ENCODE measurements at regions not wholly inside any gene's neighbourhood (a gene's known extent, or its start where the extent isn't known, plus 50 kb on each side); places are given as distances from the start of the nearest gene placed in this dataset.

DNA sequence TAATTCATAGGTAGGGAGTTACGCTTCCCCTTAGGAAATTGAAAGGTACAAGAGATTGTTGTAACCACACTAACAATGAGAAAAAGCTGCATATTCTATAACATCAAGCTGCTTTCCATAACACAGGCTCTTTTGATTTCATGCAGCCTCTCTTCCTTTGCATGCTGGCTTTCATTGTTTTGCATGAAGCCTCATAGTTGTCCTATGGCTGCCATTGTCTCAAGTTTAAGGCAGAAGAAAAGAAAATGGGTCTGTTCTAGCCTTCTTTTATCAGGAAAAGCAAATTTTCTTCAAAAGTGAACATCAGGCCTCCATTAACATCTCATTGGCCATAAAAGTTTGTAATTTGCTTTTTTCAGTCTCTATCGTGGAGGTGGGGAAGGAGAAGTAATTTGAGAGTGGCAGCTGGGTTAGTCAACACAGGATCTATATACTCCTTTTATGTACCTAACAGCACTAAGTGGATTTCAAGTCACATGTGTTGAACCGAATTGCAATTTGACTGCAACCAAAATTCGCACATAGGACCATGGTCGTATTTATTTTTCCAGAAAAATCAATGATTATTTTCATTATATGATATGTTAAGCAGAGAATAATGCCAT, 248.5 kb upstream of the RND3 start (continued):
- TF ChIP-seq, protein P1, sequence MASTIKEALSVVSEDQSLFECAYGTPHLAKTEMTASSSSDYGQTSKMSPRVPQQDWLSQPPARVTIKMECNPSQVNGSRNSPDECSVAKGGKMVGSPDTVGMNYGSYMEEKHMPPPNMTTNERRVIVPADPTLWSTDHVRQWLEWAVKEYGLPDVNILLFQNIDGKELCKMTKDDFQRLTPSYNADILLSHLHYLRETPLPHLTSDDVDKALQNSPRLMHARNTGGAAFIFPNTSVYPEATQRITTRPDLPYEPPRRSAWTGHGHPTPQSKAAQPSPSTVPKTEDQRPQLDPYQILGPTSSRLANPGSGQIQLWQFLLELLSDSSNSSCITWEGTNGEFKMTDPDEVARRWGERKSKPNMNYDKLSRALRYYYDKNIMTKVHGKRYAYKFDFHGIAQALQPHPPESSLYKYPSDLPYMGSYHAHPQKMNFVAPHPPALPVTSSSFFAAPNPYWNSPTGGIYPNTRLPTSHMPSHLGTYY (CRISPR knock-in tag; IDR thresholded peaks at IDR 0.05), result no peak
- TF ChIP-seq JUN (CRISPR knock-in tag; IDR thresholded peaks at IDR 0.05) (no peak), ELF4 (CRISPR knock-in tag; IDR thresholded peaks at IDR 0.05; ENCODE audit: low read depth) (no peak), KAT7 (CRISPR knock-in tag; IDR thresholded peaks at IDR 0.05; ENCODE audit: borderline replicate concordance) (no peak), SMAD3 (CRISPR knock-in tag; IDR thresholded peaks at IDR 0.05; ENCODE audit: borderline replicate concordance) (no peak), RELA (CRISPR knock-in tag; IDR thresholded peaks at IDR 0.05; ENCODE audit: borderline replicate concordance) (no peak), ETV6 (CRISPR knock-in tag; IDR thresholded peaks at IDR 0.05) (peak; percentile 84), FOXJ3 (CRISPR knock-in tag; IDR thresholded peaks at IDR 0.05; ENCODE audit: borderline replicate concordance) (peak; percentile 75; the same call in 1 of the 2 replicates), ZNF423 (CRISPR knock-in tag; IDR thresholded peaks at IDR 0.05) (peak; percentile 22; the same call in 1 of the 2 replicates), CREM (CRISPR knock-in tag; IDR thresholded peaks at IDR 0.05) (0 out of 2 replicates have a peak, but pooled peaks have one; percentile 50), RORB (CRISPR knock-in tag; IDR thresholded peaks at IDR 0.05) (no peak), CREB1 (CRISPR knock-in tag; IDR thresholded peaks at IDR 0.05) (no peak), CBFB (CRISPR knock-in tag; IDR thresholded peaks at IDR 0.05; ENCODE audit: low read depth) (no peak), GABPB1 (CRISPR knock-in tag; IDR thresholded peaks at IDR 0.05) (no peak)
- TF ChIP-seq, protein P2, sequence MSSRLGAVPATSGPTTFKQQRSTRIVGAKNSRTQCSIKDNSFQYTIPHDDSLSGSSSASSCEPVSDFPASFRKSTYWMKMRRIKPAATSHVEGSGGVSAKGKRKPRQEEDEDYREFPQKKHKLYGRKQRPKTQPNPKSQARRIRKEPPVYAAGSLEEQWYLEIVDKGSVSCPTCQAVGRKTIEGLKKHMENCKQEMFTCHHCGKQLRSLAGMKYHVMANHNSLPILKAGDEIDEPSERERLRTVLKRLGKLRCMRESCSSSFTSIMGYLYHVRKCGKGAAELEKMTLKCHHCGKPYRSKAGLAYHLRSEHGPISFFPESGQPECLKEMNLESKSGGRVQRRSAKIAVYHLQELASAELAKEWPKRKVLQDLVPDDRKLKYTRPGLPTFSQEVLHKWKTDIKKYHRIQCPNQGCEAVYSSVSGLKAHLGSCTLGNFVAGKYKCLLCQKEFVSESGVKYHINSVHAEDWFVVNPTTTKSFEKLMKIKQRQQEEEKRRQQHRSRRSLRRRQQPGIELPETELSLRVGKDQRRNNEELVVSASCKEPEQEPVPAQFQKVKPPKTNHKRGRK (CRISPR knock-in tag; IDR thresholded peaks at IDR 0.05; ENCODE audit: borderline replicate concordance), result no peak
- TF ChIP-seq, protein P3, sequence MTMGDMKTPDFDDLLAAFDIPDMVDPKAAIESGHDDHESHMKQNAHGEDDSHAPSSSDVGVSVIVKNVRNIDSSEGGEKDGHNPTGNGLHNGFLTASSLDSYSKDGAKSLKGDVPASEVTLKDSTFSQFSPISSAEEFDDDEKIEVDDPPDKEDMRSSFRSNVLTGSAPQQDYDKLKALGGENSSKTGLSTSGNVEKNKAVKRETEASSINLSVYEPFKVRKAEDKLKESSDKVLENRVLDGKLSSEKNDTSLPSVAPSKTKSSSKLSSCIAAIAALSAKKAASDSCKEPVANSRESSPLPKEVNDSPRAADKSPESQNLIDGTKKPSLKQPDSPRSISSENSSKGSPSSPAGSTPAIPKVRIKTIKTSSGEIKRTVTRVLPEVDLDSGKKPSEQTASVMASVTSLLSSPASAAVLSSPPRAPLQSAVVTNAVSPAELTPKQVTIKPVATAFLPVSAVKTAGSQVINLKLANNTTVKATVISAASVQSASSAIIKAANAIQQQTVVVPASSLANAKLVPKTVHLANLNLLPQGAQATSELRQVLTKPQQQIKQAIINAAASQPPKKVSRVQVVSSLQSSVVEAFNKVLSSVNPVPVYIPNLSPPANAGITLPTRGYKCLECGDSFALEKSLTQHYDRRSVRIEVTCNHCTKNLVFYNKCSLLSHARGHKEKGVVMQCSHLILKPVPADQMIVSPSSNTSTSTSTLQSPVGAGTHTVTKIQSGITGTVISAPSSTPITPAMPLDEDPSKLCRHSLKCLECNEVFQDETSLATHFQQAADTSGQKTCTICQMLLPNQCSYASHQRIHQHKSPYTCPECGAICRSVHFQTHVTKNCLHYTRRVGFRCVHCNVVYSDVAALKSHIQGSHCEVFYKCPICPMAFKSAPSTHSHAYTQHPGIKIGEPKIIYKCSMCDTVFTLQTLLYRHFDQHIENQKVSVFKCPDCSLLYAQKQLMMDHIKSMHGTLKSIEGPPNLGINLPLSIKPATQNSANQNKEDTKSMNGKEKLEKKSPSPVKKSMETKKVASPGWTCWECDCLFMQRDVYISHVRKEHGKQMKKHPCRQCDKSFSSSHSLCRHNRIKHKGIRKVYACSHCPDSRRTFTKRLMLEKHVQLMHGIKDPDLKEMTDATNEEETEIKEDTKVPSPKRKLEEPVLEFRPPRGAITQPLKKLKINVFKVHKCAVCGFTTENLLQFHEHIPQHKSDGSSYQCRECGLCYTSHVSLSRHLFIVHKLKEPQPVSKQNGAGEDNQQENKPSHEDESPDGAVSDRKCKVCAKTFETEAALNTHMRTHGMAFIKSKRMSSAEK (CRISPR knock-in tag; IDR thresholded peaks at IDR 0.05; ENCODE audit: borderline replicate concordance), result no peak
- TF ChIP-seq, protein P4, sequence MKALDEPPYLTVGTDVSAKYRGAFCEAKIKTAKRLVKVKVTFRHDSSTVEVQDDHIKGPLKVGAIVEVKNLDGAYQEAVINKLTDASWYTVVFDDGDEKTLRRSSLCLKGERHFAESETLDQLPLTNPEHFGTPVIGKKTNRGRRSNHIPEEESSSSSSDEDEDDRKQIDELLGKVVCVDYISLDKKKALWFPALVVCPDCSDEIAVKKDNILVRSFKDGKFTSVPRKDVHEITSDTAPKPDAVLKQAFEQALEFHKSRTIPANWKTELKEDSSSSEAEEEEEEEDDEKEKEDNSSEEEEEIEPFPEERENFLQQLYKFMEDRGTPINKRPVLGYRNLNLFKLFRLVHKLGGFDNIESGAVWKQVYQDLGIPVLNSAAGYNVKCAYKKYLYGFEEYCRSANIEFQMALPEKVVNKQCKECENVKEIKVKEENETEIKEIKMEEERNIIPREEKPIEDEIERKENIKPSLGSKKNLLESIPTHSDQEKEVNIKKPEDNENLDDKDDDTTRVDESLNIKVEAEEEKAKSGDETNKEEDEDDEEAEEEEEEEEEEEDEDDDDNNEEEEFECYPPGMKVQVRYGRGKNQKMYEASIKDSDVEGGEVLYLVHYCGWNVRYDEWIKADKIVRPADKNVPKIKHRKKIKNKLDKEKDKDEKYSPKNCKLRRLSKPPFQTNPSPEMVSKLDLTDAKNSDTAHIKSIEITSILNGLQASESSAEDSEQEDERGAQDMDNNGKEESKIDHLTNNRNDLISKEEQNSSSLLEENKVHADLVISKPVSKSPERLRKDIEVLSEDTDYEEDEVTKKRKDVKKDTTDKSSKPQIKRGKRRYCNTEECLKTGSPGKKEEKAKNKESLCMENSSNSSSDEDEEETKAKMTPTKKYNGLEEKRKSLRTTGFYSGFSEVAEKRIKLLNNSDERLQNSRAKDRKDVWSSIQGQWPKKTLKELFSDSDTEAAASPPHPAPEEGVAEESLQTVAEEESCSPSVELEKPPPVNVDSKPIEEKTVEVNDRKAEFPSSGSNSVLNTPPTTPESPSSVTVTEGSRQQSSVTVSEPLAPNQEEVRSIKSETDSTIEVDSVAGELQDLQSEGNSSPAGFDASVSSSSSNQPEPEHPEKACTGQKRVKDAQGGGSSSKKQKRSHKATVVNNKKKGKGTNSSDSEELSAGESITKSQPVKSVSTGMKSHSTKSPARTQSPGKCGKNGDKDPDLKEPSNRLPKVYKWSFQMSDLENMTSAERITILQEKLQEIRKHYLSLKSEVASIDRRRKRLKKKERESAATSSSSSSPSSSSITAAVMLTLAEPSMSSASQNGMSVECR (CRISPR knock-in tag; IDR thresholded peaks at IDR 0.05; ENCODE audit: borderline replicate concordance), result no peak
- TF ChIP-seq, protein P5, sequence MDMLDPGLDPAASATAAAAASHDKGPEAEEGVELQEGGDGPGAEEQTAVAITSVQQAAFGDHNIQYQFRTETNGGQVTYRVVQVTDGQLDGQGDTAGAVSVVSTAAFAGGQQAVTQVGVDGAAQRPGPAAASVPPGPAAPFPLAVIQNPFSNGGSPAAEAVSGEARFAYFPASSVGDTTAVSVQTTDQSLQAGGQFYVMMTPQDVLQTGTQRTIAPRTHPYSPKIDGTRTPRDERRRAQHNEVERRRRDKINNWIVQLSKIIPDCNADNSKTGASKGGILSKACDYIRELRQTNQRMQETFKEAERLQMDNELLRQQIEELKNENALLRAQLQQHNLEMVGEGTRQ (CRISPR knock-in tag; IDR thresholded peaks at IDR 0.05), result no peak
- TF ChIP-seq, protein P6, sequence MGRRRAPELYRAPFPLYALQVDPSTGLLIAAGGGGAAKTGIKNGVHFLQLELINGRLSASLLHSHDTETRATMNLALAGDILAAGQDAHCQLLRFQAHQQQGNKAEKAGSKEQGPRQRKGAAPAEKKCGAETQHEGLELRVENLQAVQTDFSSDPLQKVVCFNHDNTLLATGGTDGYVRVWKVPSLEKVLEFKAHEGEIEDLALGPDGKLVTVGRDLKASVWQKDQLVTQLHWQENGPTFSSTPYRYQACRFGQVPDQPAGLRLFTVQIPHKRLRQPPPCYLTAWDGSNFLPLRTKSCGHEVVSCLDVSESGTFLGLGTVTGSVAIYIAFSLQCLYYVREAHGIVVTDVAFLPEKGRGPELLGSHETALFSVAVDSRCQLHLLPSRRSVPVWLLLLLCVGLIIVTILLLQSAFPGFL (CRISPR knock-in tag; IDR thresholded peaks at IDR 0.05; ENCODE audit: borderline replicate concordance), result no peak
- TF ChIP-seq, protein P7, sequence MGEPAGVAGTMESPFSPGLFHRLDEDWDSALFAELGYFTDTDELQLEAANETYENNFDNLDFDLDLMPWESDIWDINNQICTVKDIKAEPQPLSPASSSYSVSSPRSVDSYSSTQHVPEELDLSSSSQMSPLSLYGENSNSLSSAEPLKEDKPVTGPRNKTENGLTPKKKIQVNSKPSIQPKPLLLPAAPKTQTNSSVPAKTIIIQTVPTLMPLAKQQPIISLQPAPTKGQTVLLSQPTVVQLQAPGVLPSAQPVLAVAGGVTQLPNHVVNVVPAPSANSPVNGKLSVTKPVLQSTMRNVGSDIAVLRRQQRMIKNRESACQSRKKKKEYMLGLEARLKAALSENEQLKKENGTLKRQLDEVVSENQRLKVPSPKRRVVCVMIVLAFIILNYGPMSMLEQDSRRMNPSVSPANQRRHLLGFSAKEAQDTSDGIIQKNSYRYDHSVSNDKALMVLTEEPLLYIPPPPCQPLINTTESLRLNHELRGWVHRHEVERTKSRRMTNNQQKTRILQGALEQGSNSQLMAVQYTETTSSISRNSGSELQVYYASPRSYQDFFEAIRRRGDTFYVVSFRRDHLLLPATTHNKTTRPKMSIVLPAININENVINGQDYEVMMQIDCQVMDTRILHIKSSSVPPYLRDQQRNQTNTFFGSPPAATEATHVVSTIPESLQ (CRISPR knock-in tag; IDR thresholded peaks at IDR 0.05), result no peak
- TF ChIP-seq, protein P8, sequence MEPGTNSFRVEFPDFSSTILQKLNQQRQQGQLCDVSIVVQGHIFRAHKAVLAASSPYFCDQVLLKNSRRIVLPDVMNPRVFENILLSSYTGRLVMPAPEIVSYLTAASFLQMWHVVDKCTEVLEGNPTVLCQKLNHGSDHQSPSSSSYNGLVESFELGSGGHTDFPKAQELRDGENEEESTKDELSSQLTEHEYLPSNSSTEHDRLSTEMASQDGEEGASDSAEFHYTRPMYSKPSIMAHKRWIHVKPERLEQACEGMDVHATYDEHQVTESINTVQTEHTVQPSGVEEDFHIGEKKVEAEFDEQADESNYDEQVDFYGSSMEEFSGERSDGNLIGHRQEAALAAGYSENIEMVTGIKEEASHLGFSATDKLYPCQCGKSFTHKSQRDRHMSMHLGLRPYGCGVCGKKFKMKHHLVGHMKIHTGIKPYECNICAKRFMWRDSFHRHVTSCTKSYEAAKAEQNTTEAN (CRISPR knock-in tag; IDR thresholded peaks at IDR 0.05), result 0 out of 2 replicates have a peak, but pooled peaks have one; percentile 31

All from WTC11 (cell line).